Osteocyte (in vitro differentiated cells): ENCODE measurements at regions not wholly inside any gene's neighbourhood (a gene's known extent, or its start where the extent isn't known, plus 50 kb on each side); places are given as distances from the start of the nearest gene placed in this dataset.

Source experiments
- DNase-seq: peaks from one replicate; pipeline ENCODE4 v3.0.0; 2021; ENCODE audit warnings: mixed read lengths; ENCODE audit not compliant: unreplicated experiment; ENCODE audit errors: extremely low spot score
- H3K27ac Mint-ChIP-seq: one replicate; pipeline ENCODE4 v1.8.0; 2021; ENCODE audit warnings: mild to moderate bottlenecking, mixed read lengths; ENCODE audit not compliant: unreplicated experiment
- H3K27me3 Mint-ChIP-seq: one replicate; pipeline ENCODE4 v1.8.0; 2021; ENCODE audit warnings: mixed read lengths; ENCODE audit not compliant: unreplicated experiment
- H3K36me3 Mint-ChIP-seq: one replicate; pipeline ENCODE4 v1.8.0; 2021; ENCODE audit warnings: mixed read lengths; ENCODE audit not compliant: unreplicated experiment
- H3K4me1 Mint-ChIP-seq: one replicate; pipeline ENCODE4 v1.8.0; 2021; ENCODE audit warnings: mixed read lengths; ENCODE audit not compliant: unreplicated experiment
- H3K4me3 Mint-ChIP-seq: one replicate; pipeline ENCODE4 v1.8.0; 2021; ENCODE audit warnings: mild to moderate bottlenecking, moderate library complexity, mixed read lengths; ENCODE audit not compliant: unreplicated experiment
- H3K9me3 Mint-ChIP-seq: one replicate; pipeline ENCODE4 v1.8.0; 2021; ENCODE audit warnings: mixed read lengths; ENCODE audit not compliant: unreplicated experiment
- TF ChIP-seq, protein P1 (sequence below): fragments of 200-600 bp; sonication (generic); IDR thresholded peaks from 2 replicates; pipeline ENCODE4 v1.5.0; 2021; ENCODE audit warnings: antibody characterized with exemption, mild to moderate bottlenecking, moderate library complexity

DNA sequence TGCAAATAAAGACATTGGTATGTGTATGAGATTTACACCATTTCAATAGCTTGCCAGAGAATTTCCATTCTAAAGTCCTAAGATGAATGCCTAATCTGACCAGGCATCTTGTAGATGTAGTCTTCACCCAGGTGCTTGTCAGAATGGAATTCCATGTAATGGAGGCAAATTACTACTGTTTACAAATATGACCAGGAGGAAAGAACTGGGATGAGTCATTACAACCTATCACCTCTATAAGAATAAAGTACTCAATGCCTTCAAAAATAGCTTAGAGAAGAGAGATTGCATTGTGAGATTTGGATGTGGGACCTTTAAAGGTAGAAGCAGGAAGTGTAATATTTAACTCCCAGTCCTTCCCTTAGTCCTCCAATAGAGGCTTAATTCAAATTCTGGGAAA lies 507.0 kb upstream of the PTGER4 start:
- Mint-ChIP-seq H3K27ac (no peak overlapping the region), H3K4me1 (no peaks in the 10 kb centered on the region), H3K27me3 (peaks cover 2% of the 10 kb centered on the region), H3K9me3 (peaks cover 37% of the 10 kb centered on the region), H3K36me3 (peaks cover 8% of the 10 kb centered on the region), H3K4me3 (no peak overlapping the region)
- DNase-seq = no peak
- TF ChIP-seq, protein P1, sequence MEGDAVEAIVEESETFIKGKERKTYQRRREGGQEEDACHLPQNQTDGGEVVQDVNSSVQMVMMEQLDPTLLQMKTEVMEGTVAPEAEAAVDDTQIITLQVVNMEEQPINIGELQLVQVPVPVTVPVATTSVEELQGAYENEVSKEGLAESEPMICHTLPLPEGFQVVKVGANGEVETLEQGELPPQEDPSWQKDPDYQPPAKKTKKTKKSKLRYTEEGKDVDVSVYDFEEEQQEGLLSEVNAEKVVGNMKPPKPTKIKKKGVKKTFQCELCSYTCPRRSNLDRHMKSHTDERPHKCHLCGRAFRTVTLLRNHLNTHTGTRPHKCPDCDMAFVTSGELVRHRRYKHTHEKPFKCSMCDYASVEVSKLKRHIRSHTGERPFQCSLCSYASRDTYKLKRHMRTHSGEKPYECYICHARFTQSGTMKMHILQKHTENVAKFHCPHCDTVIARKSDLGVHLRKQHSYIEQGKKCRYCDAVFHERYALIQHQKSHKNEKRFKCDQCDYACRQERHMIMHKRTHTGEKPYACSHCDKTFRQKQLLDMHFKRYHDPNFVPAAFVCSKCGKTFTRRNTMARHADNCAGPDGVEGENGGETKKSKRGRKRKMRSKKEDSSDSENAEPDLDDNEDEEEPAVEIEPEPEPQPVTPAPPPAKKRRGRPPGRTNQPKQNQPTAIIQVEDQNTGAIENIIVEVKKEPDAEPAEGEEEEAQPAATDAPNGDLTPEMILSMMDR = no peak

DNA sequence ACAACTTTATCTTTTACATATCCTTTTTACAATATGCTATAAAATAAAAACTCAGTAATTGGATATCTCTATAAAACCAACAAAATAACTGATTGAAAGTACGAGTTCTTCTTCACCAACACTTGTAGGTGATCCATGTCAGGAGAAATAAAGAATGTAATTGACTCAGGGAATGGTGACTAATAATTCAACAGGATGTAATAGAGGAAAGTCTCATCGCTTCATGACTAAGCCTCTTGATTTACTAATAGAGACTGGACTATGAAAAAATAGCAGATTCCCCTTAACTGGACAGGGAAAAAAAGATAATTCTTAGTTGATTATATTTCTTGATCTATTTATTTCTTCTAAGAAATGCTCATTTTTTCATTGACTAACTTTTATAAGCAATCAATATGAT lies 507.7 kb upstream of the PTGER4 start:
- no peak for DNase-seq
- no peak overlapping the region for H3K27ac Mint-ChIP-seq
- H3K27me3 Mint-ChIP-seq = peaks cover 2% of the 10 kb centered on the region
- H3K4me1 Mint-ChIP-seq = no peaks in the 10 kb centered on the region
- peaks cover 8% of the 10 kb centered on the region for H3K36me3 Mint-ChIP-seq
- H3K4me3 Mint-ChIP-seq = no peak overlapping the region
- TF ChIP-seq, protein P1 = no peak
- H3K9me3 Mint-ChIP-seq = peaks cover 44% of the 10 kb centered on the region

DNA sequence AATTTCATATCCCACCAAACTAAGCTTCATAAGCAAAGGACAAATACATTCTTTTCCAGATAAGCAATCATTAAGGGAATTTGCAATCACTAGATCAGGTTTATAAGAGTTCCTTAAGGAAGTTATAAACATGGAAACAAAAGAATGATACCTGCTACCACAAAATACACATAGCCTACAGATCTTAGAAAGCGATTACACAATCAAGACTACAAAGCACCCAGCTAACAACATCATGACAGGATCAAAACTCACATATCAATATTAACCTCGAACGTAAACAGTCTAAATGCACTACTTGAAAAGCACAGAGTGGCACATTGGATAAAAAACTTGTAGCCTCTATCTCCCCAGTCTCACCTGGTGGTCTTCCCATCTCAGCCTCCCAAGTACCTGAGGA lies 512.4 kb upstream of the PTGER4 start:
- Mint-ChIP-seq H3K36me3 (peaks cover 4% of the 10 kb centered on the region), H3K27ac (no peak overlapping the region), H3K4me3 (no peak overlapping the region), H3K9me3 (peaks cover 24% of the 10 kb centered on the region), H3K27me3 (no peaks in the 10 kb centered on the region), H3K4me1 (peaks cover 3% of the 10 kb centered on the region)
- TF ChIP-seq, protein P1 = no peak
- DNase-seq = no peak

DNA sequence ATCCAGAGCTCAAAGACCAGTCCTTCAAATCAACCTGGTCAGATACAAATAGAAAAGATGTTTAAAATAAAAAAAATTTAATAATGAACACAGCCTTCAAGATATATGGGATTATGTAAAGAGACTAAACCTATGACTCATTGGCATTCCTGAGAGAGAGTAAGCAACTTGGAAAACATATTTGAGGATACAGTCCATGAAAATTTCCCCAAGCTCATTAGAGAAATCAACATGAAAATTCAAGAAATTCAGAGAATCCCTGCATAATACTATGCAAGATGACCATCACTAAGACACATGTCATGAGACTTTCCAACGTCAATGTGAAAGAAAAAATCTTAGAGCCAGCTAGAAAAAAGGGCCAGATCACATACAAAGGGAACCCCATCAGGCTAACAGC lies 512.9 kb upstream of the PTGER4 start:
- TF ChIP-seq, protein P1 = no peak
- Mint-ChIP-seq H3K27ac (no peak overlapping the region), H3K36me3 (peaks cover 4% of the 10 kb centered on the region), H3K4me1 (peaks cover 3% of the 10 kb centered on the region), H3K27me3 (peaks cover under 1% of the 10 kb centered on the region), H3K9me3 (peaks cover 24% of the 10 kb centered on the region), H3K4me3 (no peak overlapping the region)
- no peak for DNase-seq

DNA sequence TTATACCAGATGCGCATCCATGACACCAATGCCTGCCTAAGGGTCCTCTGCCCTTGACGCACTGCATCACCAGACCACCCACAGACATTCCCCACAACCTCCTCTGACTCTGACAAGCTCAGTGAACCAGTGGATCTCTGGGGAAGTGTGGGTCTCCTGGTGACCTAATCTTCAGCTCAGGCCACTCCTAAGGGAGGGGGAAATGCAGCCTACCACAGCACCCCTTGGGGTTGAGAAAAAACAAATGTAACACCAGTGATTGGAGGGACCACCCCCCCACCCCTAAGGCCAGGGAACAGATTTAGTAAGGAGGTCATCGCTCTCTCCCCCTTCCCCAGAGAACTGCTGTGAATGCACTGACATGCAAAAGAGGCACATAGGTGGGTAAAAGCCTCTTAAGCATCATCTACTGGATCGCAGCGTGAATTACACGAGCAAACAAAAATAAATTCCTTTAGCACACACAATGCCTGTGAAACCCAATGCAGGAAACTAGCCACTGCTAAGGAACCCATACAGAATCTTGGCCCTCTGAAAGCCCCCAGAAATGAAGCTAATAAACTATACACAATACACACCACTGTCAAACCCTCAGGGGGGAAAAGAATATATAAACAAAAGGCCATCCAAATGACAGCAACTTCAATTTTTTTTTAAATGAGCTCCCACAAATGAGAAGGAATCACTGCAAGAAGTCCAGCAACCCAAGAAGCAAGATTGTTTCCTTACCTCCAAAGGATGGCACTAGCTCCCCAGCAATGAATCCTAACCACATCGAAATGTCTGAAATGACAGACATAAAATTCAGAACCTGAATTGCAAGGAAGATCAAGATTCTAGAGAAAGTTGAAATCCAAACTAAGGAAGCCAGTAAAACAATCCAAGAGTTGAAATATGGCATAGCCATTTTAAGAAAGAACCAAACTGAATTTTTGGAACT lies 513.7 kb upstream of the PTGER4 start:
- Mint-ChIP-seq H3K36me3 (peaks cover 4% of the 10 kb centered on the region), H3K27ac (no peak overlapping the region), H3K4me1 (peaks cover 3% of the 10 kb centered on the region)

More for the DNA sequence above, 513.7 kb upstream of the PTGER4 start:
- peaks cover 24% of the 10 kb centered on the region for H3K9me3 Mint-ChIP-seq
- H3K27me3 Mint-ChIP-seq = peaks cover 4% of the 10 kb centered on the region
- TF ChIP-seq, protein P1 = peak; percentile 36
- DNase-seq = no peak
- H3K4me3 Mint-ChIP-seq = no peak overlapping the region
